Neural crest cell (in vitro differentiated cells): ENCODE measurements at regions not wholly inside any gene's neighbourhood (a gene's known extent, or its start where the extent isn't known, plus 50 kb on each side); places are given as distances from the start of the nearest gene placed in this dataset.

ENCODE experiments used
- DNase-seq: peaks from one replicate; pipeline ENCODE4 v3.0.0; 2021; ENCODE audit warnings: low read depth, mixed read lengths, low spot score
- H3K27ac Mint-ChIP-seq: one replicate; pipeline ENCODE4 v1.8.0; 2021; ENCODE audit warnings: mild to moderate bottlenecking, mixed read lengths; ENCODE audit not compliant: unreplicated experiment
- H3K27me3 Mint-ChIP-seq: 2 replicates; pipeline ENCODE4 v1.8.0; 2021; ENCODE audit warnings: low read depth, mild to moderate bottlenecking, mixed read lengths
- H3K36me3 Mint-ChIP-seq: 2 replicates; pipeline ENCODE4 v1.8.0; 2021; ENCODE audit warnings: low read depth, mild to moderate bottlenecking, mixed read lengths
- H3K4me1 Mint-ChIP-seq: 2 replicates; pipeline ENCODE4 v1.8.0; 2021; ENCODE audit warnings: mixed read lengths
- H3K4me3 Mint-ChIP-seq: one replicate; pipeline ENCODE4 v1.8.0; 2021; ENCODE audit warnings: mild to moderate bottlenecking, mixed read lengths
- H3K9me3 Mint-ChIP-seq: 2 replicates; pipeline ENCODE4 v1.8.0; 2021; ENCODE audit warnings: mixed read lengths
- CTCF ChIP-seq: fragments of 200-600 bp; sonication (generic); conservative IDR thresholded peaks from 2 replicates; pipeline ENCODE4 v1.5.0; 2021; ENCODE audit warnings: antibody characterized with exemption, mild to moderate bottlenecking

DNA sequence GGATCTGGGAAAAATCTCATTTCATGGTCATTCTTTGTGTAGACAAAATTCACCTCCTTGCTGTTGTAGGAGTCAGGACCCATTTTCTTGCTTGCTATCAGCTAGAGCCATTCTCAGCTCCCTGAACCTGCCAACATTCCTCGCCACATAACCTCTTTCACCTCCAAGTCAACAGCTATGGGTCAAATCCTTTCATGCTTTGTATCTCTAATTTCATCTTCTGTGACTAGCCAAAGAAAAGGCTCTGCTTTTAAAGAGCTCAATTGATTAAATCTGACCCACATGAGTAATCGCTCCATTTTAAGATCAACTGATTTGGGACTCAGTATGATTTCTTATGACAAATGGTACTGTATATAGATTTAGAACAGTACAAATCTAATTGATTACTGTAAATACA, 89.2 kb upstream of the FOXG1 start:
- no peaks in the 10 kb centered on the region for H3K9me3 Mint-ChIP-seq
- DNase-seq = no peak
- H3K4me3 Mint-ChIP-seq = no peak overlapping the region
- H3K36me3 Mint-ChIP-seq = no peaks in the 10 kb centered on the region
- no peak for TF ChIP-seq CTCF
- H3K27ac Mint-ChIP-seq = no peak overlapping the region
- H3K27me3 Mint-ChIP-seq = no peaks in the 10 kb centered on the region
- no peaks in the 10 kb centered on the region for H3K4me1 Mint-ChIP-seq

DNA sequence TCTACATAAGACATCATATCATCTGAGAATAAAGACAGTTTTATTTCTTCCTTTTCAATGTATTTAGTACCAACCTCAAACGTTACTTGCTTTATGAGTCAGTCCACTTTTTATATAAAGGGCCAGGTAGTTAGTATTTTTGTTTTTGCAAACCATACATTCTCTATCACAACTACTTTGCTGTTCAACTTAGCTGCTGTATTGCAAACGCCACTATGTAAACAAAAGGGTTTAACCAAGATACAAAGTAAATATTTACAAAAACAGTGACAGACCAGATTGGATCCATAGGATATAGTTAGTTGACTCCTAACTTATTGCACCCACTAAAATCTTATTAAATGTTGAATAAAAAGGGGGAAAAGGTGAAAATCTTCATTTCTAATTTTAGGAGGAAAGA, 87.7 kb upstream of the FOXG1 start:
- Mint-ChIP-seq H3K36me3 (no peaks in the 10 kb centered on the region), H3K27me3 (peaks cover 5% of the 10 kb centered on the region), H3K4me3 (no peak overlapping the region), H3K4me1 (no peaks in the 10 kb centered on the region), H3K27ac (no peak overlapping the region), H3K9me3 (peaks cover 3% of the 10 kb centered on the region)
- TF ChIP-seq CTCF = no peak
- DNase-seq = no peak

DNA sequence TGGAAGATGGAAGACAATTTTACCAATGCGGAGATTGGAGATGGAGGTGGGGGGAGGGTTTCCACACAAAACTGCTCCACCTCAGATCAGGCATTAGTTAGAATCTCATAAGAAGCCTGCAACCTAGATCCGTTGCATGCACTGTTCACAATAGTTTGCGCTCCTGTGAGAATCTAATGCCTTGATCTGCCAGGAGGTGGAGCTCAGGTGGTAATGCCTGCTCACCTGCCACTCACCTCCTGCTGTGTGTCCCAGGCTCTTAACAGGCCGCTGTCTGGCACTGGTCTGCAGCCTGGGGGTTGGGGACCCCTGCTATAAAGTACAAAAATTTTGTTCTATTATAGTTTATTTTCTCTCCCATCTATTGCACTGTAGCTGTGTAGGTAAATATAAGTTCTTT, 84.9 kb upstream of the FOXG1 start:
- Mint-ChIP-seq H3K36me3 (no peaks in the 10 kb centered on the region), H3K4me3 (no peak overlapping the region), H3K4me1 (no peaks in the 10 kb centered on the region), H3K27me3 (peaks cover 14% of the 10 kb centered on the region), H3K27ac (no peak overlapping the region), H3K9me3 (peaks cover 6% of the 10 kb centered on the region)
- no peak for DNase-seq
- no peak for TF ChIP-seq CTCF

- no peaks in the 10 kb centered on the region for H3K36me3 Mint-ChIP-seq
- peaks cover 9% of the 10 kb centered on the region for H3K9me3 Mint-ChIP-seq
- TF ChIP-seq CTCF = no peak
- H3K27me3 Mint-ChIP-seq = peaks cover 17% of the 10 kb centered on the region
- no peak for DNase-seq
- no peak overlapping the region for H3K27ac Mint-ChIP-seq
- no peaks in the 10 kb centered on the region for H3K4me1 Mint-ChIP-seq
- no peak overlapping the region for H3K4me3 Mint-ChIP-seq
Measured at GRCh38 chr14:28690029-28690692, 76.4 kb upstream of the FOXG1 start.

DNA sequence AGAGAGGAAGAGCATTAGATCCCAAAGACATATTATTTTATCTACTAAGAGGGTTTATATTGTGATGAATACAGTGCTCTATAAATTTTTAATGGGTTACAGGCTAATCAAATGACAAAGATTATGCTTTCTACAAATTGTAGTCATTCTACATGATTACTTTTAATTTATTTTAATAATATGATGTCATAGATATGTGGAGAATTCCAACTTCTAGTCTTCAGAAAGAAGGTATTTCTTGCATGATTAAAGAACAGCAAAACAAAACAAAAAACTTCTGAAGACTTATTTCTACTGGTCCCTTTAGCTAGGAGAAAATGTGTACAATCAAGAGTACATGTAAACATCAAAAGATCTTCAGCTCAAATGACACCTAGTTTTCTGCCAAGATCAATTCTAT, 71.5 kb upstream of the FOXG1 start:
- peaks cover 11% of the 10 kb centered on the region for H3K27me3 Mint-ChIP-seq
- no peak for TF ChIP-seq CTCF
- no peaks in the 10 kb centered on the region for H3K36me3 Mint-ChIP-seq
- no peaks in the 10 kb centered on the region for H3K9me3 Mint-ChIP-seq
- no peaks in the 10 kb centered on the region for H3K4me1 Mint-ChIP-seq
- DNase-seq = no peak
- H3K4me3 Mint-ChIP-seq = no peak overlapping the region
- H3K27ac Mint-ChIP-seq = no peak overlapping the region

DNA sequence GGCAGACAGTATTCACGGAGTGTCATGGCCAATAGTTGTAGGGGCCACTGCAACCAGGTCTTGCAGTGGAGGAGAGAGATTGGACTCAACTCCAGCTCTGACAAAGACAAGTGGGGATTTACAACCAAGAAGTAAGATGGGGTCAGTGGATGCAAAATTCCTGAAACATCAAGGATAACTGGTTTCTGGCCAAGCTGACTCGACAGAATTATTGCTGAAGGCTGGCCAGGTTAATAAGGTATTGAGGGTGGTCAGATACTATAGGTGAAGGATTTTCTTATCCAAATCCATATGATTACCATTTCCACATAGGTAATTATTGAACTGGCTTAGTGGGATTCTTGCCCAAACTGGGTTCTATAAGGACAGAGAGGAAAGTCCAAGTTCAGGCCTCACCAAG, 64.9 kb upstream of the FOXG1 start:
- no peak for TF ChIP-seq CTCF
- Mint-ChIP-seq H3K4me3 (no peak overlapping the region), H3K36me3 (no peaks in the 10 kb centered on the region), H3K4me1 (no peaks in the 10 kb centered on the region), H3K9me3 (no peaks in the 10 kb centered on the region), H3K27ac (no peak overlapping the region), H3K27me3 (no peaks in the 10 kb centered on the region)
- no peak for DNase-seq
